C4-2B (cell line): ENCODE measurements at regions not wholly inside any gene's neighbourhood (a gene's known extent, or its start where the extent isn't known, plus 50 kb on each side); places are given as distances from the start of the nearest gene placed in this dataset.

Experiments
- H3K27ac ChIP-seq: fragments of 450-650 bp; 2 replicates; pipeline ENCODE4 v1.5.1; 2017
- ZFX ChIP-seq: fragments of 450-650 bp; IDR thresholded peaks from 2 replicates; pipeline ENCODE4 v1.6.1; 2017
- TF ChIP-seq, protein P1 (sequence below): fragments of 450-650 bp; conservative IDR thresholded peaks from 2 replicates; pipeline ENCODE4 v1.5.1; 2017; ENCODE audit warnings: mild to moderate bottlenecking

DNA sequence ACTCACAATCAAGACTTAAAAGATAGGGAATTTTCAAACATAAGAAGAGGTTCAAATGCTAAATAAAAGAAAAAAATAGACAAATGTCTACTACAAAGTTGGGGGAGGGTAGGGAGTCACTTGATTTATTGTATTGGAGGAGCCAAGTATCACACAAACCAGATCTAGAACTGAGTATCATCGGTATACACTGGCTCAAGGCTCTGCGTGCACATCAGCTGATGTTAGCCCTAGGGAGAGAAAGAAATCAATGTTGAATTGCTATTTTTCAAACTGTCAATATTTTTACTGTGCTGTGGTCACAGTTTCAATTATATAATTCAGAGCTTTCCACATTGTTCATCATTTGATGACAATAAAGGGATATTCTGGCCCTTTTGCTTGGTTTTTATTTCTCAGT lies 54.9 kb upstream of the RXFP2 start:
- no peak overlapping the region for H3K27ac ChIP-seq
- TF ChIP-seq, protein P1, sequence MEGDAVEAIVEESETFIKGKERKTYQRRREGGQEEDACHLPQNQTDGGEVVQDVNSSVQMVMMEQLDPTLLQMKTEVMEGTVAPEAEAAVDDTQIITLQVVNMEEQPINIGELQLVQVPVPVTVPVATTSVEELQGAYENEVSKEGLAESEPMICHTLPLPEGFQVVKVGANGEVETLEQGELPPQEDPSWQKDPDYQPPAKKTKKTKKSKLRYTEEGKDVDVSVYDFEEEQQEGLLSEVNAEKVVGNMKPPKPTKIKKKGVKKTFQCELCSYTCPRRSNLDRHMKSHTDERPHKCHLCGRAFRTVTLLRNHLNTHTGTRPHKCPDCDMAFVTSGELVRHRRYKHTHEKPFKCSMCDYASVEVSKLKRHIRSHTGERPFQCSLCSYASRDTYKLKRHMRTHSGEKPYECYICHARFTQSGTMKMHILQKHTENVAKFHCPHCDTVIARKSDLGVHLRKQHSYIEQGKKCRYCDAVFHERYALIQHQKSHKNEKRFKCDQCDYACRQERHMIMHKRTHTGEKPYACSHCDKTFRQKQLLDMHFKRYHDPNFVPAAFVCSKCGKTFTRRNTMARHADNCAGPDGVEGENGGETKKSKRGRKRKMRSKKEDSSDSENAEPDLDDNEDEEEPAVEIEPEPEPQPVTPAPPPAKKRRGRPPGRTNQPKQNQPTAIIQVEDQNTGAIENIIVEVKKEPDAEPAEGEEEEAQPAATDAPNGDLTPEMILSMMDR = no peak
- TF ChIP-seq ZFX = no peak

- TF ChIP-seq, protein P1 = no peak
- TF ChIP-seq ZFX = no peak
- H3K27ac ChIP-seq = no peak overlapping the region
Observed at GRCh38 chr13:31686670-31687425, 52.5 kb upstream of the RXFP2 start.
